ENCODE measurements at regions not wholly inside any gene's neighbourhood (a gene's known extent, or its start where the extent isn't known, plus 50 kb on each side); places are given as distances from the start of the nearest gene placed in this dataset.

DNA sequence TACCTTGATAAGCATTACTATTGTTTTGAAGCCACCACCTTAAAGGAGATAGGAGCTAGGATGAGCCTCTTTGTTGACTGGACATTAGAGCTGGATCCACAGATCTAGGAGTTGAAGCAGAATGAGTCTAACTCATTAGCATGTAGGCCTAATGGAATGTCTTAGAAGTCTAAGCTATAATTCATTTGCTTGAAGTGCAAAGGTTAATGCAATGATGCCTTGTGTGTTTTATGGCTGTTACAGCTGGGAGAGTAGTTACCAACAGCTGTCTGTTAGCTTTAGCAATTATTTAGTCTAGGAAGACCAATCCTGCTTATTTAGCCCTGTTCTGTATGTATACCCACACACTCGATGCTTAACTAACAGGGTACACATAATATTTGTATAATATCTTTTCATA lies 419.3 kb downstream of the TUSC7 start:
- TF ChIP-seq, protein P1, sequence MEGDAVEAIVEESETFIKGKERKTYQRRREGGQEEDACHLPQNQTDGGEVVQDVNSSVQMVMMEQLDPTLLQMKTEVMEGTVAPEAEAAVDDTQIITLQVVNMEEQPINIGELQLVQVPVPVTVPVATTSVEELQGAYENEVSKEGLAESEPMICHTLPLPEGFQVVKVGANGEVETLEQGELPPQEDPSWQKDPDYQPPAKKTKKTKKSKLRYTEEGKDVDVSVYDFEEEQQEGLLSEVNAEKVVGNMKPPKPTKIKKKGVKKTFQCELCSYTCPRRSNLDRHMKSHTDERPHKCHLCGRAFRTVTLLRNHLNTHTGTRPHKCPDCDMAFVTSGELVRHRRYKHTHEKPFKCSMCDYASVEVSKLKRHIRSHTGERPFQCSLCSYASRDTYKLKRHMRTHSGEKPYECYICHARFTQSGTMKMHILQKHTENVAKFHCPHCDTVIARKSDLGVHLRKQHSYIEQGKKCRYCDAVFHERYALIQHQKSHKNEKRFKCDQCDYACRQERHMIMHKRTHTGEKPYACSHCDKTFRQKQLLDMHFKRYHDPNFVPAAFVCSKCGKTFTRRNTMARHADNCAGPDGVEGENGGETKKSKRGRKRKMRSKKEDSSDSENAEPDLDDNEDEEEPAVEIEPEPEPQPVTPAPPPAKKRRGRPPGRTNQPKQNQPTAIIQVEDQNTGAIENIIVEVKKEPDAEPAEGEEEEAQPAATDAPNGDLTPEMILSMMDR (IDR thresholded peaks at IDR 0.05) = no peak
- TF ChIP-seq POLR2A (IDR thresholded peaks at IDR 0.05) = no peak

All from adrenal gland (tissue), 5 donors.